Liver (tissue), 3 donors: ENCODE measurements at regions not wholly inside any gene's neighbourhood (a gene's known extent, or its start where the extent isn't known, plus 50 kb on each side); places are given as distances from the start of the nearest gene placed in this dataset.

Source experiments
- ATF3 ChIP-seq: IDR thresholded peaks from 2 replicates; pipeline ENCODE4 v1.6.1; 2016; ENCODE audit warnings: antibody characterized with exemption
- JUND ChIP-seq, 2 donors: IDR thresholded peaks; 2 replicates each; pipeline ENCODE4 v1.6.1; 2016; ENCODE audit warnings: antibody characterized with exemption in 2 of 2
- RAD21 ChIP-seq, 2 donors: IDR thresholded peaks; 2 replicates each; pipeline ENCODE4 v1.6.1; 2016; ENCODE audit warnings: antibody characterized with exemption in 2 of 2, mild to moderate bottlenecking in 2 of 2
- TAF1 ChIP-seq: conservative IDR thresholded peaks from 2 replicates; pipeline ENCODE4 v1.6.1; 2016; ENCODE audit warnings: antibody characterized with exemption, mild to moderate bottlenecking
- TF ChIP-seq, protein P1 (sequence below): IDR thresholded peaks from 2 replicates; pipeline ENCODE4 v1.6.1; 2016; ENCODE audit warnings: antibody characterized with exemption
- TF ChIP-seq, protein P2 (sequence below): fragments of 150-350 bp; IDR thresholded peaks from 2 replicates; pipeline ENCODE4 v1.5.1; 2017; ENCODE audit warnings: improper control_type of control experiment, low read depth, low read length; ENCODE audit not compliant: missing input control
- donor health status: healthy.
- donor health status: healthy.

GRCh38 chr12:93202688-93203087 lies 175.0 kb upstream of the NUDT4 start:
- TF ChIP-seq, protein P1, sequence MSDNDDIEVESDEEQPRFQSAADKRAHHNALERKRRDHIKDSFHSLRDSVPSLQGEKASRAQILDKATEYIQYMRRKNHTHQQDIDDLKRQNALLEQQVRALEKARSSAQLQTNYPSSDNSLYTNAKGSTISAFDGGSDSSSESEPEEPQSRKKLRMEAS = no peak
- TF ChIP-seq ATF3 (no peak), JUND (IDR thresholded peaks at IDR 0.05) (no peak), TAF1 (no peak), RAD21 (IDR thresholded peaks at IDR 0.05) (no peak)
- TF ChIP-seq, protein P2, sequence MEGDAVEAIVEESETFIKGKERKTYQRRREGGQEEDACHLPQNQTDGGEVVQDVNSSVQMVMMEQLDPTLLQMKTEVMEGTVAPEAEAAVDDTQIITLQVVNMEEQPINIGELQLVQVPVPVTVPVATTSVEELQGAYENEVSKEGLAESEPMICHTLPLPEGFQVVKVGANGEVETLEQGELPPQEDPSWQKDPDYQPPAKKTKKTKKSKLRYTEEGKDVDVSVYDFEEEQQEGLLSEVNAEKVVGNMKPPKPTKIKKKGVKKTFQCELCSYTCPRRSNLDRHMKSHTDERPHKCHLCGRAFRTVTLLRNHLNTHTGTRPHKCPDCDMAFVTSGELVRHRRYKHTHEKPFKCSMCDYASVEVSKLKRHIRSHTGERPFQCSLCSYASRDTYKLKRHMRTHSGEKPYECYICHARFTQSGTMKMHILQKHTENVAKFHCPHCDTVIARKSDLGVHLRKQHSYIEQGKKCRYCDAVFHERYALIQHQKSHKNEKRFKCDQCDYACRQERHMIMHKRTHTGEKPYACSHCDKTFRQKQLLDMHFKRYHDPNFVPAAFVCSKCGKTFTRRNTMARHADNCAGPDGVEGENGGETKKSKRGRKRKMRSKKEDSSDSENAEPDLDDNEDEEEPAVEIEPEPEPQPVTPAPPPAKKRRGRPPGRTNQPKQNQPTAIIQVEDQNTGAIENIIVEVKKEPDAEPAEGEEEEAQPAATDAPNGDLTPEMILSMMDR = no peak
